NCI-H1048 (cell line): ENCODE measurements at regions not wholly inside any gene's neighbourhood (a gene's known extent, or its start where the extent isn't known, plus 50 kb on each side); places are given as distances from the start of the nearest gene placed in this dataset.
"Not testable (repeated sequence)": the region's sequence is repeated elsewhere in the genome, so short reads cannot be mapped to it uniquely, and the experiment has no call there.

Experiments used
- DNase-seq: peaks from one replicate; lab custom pipeline; 2025; lab: John Stamatoyannopoulos, UW

GRCh38 chr2:156779416-156780120 is 343.4 kb downstream of the GPD2 start:
- DNase-seq = no peak

- not testable (repeated sequence) for DNase-seq
Observed at GRCh38 chr2:156781677-156782076, 345.5 kb downstream of the GPD2 start.

GRCh38 chr2:156784020-156784701 is 348.0 kb downstream of the GPD2 start:
- DNase-seq = no peak

GRCh38 chr2:156787517-156787916 is 351.3 kb downstream of the GPD2 start:
- DNase-seq = no peak

GRCh38 chr2:156790343-156791037 is 354.3 kb downstream of the GPD2 start:
- no peak for DNase-seq

- no peak for DNase-seq
Observed at GRCh38 chr2:156792242-156792840, 356.2 kb downstream of the GPD2 start.

- DNase-seq = no peak
Observed at GRCh38 chr2:156797832-156798231, 361.7 kb downstream of the GPD2 start.

GRCh38 chr2:156800065-156800653 is 364.0 kb downstream of the GPD2 start:
- no peak for DNase-seq

GRCh38 chr2:156800781-156801361 is 364.7 kb downstream of the GPD2 start:
- no peak for DNase-seq

- DNase-seq = no peak
Observed at GRCh38 chr2:156803243-156803642, 367.1 kb downstream of the GPD2 start.

GRCh38 chr2:156803967-156804366 is 367.8 kb downstream of the GPD2 start:
- no peak for DNase-seq

- no peak for DNase-seq
Observed at GRCh38 chr2:156810094-156810493, 373.9 kb downstream of the GPD2 start.

GRCh38 chr2:156812496-156812895 is 376.3 kb downstream of the GPD2 start:
- no peak for DNase-seq

- no peak for DNase-seq
Observed at GRCh38 chr2:156817430-156817829, 381.3 kb downstream of the GPD2 start.

- no peak for DNase-seq
Observed at GRCh38 chr2:156818221-156818620, 382.0 kb downstream of the GPD2 start.

- DNase-seq = no peak
Observed at GRCh38 chr2:156818944-156819343, 382.8 kb downstream of the GPD2 start.

- DNase-seq = no peak
Observed at GRCh38 chr2:156826341-156826933, 390.3 kb downstream of the GPD2 start.

- no peak for DNase-seq
Observed at GRCh38 chr2:156834431-156834830, 398.3 kb downstream of the GPD2 start.

GRCh38 chr2:156837635-156838370 is 401.6 kb downstream of the GPD2 start:
- no peak for DNase-seq

GRCh38 chr2:156841321-156841720 is 405.1 kb downstream of the GPD2 start:
- no peak for DNase-seq
